B cell (primary cell): ENCODE measurements at regions not wholly inside any gene's neighbourhood (a gene's known extent, or its start where the extent isn't known, plus 50 kb on each side); places are given as distances from the start of the nearest gene placed in this dataset.

ENCODE experiments used
- ATAC-seq: fragments of 200-7000 bp; cut with Tn5 transposase; one replicate; pipeline ENCODE4 v1.10.0; 2021; ENCODE audit warnings: low read depth, mild to moderate bottlenecking, moderate number of reproducible peaks, moderate library complexity
- CTCF ChIA-PET: fragments of 350-600 bp; sonication (Branson Sonifier 250); formaldehyde crosslinking; loops from one replicate; lab custom pipeline; 2021; ENCODE audit warnings: antibody characterized with exemption, inconsistent platforms; lab: Charles Lee
- POLR2A ChIA-PET: fragments of 350-600 bp; sonication (Branson Sonifier 250); formaldehyde crosslinking; loops from one replicate; lab custom pipeline; 2021; ENCODE audit warnings: antibody characterized with exemption; lab: Charles Lee
- DNase-seq: peaks from one replicate; pipeline ENCODE4 v3.0.0; 2013
- H2AFZ ChIP-seq: 2 replicates; pipeline ENCODE4 v1.6.1; 2012; ENCODE audit warnings: mild to moderate bottlenecking, low read depth, low read length; ENCODE audit not compliant: insufficient read depth, poor library complexity, severe bottlenecking
- H3K27ac ChIP-seq, 2 donors: 1 replicate in 1 of 2; 2 replicates in 1 of 2; pipeline ENCODE4 v1.5.1; 2012 to 2013; ENCODE audit warnings: low read length in 2 of 2, mild to moderate bottlenecking in 2 of 2, moderate library complexity in 1 of 2
- H3K27me3 ChIP-seq, 4 experiments: fragments of 200-600 bp in 1 of 4; sonication (generic) in 1 of 4; replicated peaks in 1 of 4; 1 replicate in 2 of 4; 2 replicates in 2 of 4; pipeline versions ENCODE4 v1.6.1 to v1.7.0; 2013 to 2016; ENCODE audit warnings: low read length in 3 of 4, mild to moderate bottlenecking in 2 of 4, mixed read lengths in 1 of 4, moderate library complexity in 1 of 4; ENCODE audit not compliant: insufficient read depth in 4 of 4, control insufficient read depth in 3 of 4; ENCODE audit errors: control extremely low read depth in 1 of 4
- H3K36me3 ChIP-seq, 2 experiments: replicated peaks in 1 of 2; 1 replicate in 1 of 2; 2 replicates in 1 of 2; pipeline versions ENCODE4 v1.6.1 to v1.7.1; 2013; ENCODE audit warnings: low read length in 1 of 2; ENCODE audit not compliant: insufficient read depth in 2 of 2, control insufficient read depth in 1 of 2; ENCODE audit errors: control extremely low read depth in 1 of 2, extremely low read depth in 1 of 2
- H3K4me1 ChIP-seq, 2 donors: fragments of 200-600 bp in 1 of 2; sonication (generic) in 1 of 2; 1 replicate in 1 of 2; 2 replicates in 1 of 2; pipeline versions ENCODE4 v1.5.1 to v1.6.1; 2013 to 2017; ENCODE audit warnings: low read length in 2 of 2; ENCODE audit not compliant: control insufficient read depth in 2 of 2, insufficient read depth in 2 of 2
- H3K4me2 ChIP-seq: replicated peaks from 2 replicates; pipeline ENCODE3; 2012; ENCODE audit warnings: mild to moderate bottlenecking, low read depth, low read length; ENCODE audit not compliant: poor library complexity, severe bottlenecking
- H3K4me3 ChIP-seq, 5 experiments: fragments of 200-600 bp in 1 of 5; sonication (generic) in 1 of 5; 1 replicate in 3 of 5; 2 replicates in 2 of 5; pipeline versions ENCODE4 v1.5.1 to v1.7.0; 2011 to 2016; ENCODE audit warnings: low read length in 4 of 5, mild to moderate bottlenecking in 4 of 5, low read depth in 2 of 5, control low read depth in 1 of 5, moderate library complexity in 1 of 5; ENCODE audit not compliant: insufficient read depth in 1 of 5; ENCODE audit errors: control extremely low read depth in 1 of 5, extremely low read depth in 1 of 5
- H3K79me2 ChIP-seq: fragments of 200-600 bp; sonication (generic); one replicate; pipeline ENCODE4 v1.6.0; 2016; ENCODE audit warnings: low read length; ENCODE audit not compliant: control insufficient read depth, insufficient read depth
- H3K9ac ChIP-seq: fragments of 200-600 bp; sonication (generic); 2 replicates; pipeline ENCODE4 v1.6.1; 2017; ENCODE audit warnings: mild to moderate bottlenecking, low read length, moderate library complexity
- H3K9me3 ChIP-seq, 3 donors: one replicate each; pipeline versions ENCODE4 v1.6.1 to v1.7.1; 2013; ENCODE audit warnings: low read length in 2 of 3; ENCODE audit not compliant: control insufficient read depth in 2 of 3, insufficient read depth in 1 of 3; ENCODE audit errors: control extremely low read depth in 1 of 3
- H4K20me1 ChIP-seq: 2 replicates; pipeline ENCODE4 v1.6.0; 2012; ENCODE audit warnings: mild to moderate bottlenecking, low read length; ENCODE audit not compliant: insufficient read depth, control insufficient read depth, poor library complexity, severe bottlenecking
- H3K27ac Mint-ChIP-seq: one replicate; pipeline ENCODE4 v1.8.0; 2021; ENCODE audit warnings: mixed read lengths
- H3K27me3 Mint-ChIP-seq: one replicate; pipeline ENCODE4 v1.8.0; 2021; ENCODE audit warnings: mixed read lengths
- H3K4me1 Mint-ChIP-seq: one replicate; pipeline ENCODE4 v1.8.0; 2021; ENCODE audit warnings: mixed read lengths
- H3K4me3 Mint-ChIP-seq: one replicate; pipeline ENCODE4 v1.8.0; 2021; ENCODE audit warnings: mixed read lengths
- H3K9me3 Mint-ChIP-seq: one replicate; pipeline ENCODE4 v1.8.0; 2022; ENCODE audit warnings: mixed read lengths; ENCODE audit not compliant: insufficient read depth
- CTCF ChIP-seq: fragments of 200-600 bp; IDR thresholded peaks from one replicate; pipeline ENCODE4 v1.8.0; 2022; ENCODE audit warnings: antibody characterized with exemption, mild to moderate bottlenecking
- EZH2 ChIP-seq: IDR thresholded peaks from 2 replicates; pipeline ENCODE4 v1.6.1; 2012; ENCODE audit warnings: borderline replicate concordance, low read depth, mild to moderate bottlenecking, moderate library complexity, low read length; ENCODE audit not compliant: insufficient read depth, poor library complexity, severe bottlenecking
- WGBS: methylation state at CpG from one replicate; pipeline ENCODE4 v1.1.5; 2013; ENCODE audit warnings: missing lambda C conversion rate; ENCODE audit not compliant: insufficient coverage; 5-methylcytosine and 5-hydroxymethylcytosine counted together
- intact Hi-C: fragments of 100-400 bp; cut with micrococcal nuclease; formaldehyde crosslinking; loops from one replicate; pipeline ENCODE4 v1.10.0; 2022

GRCh38 chr20:16970776-16971175, 222.6 kb downstream of the OTOR start:
- no peaks in the 10 kb centered on the region for H3K27me3 Mint-ChIP-seq
- intact Hi-C loops: no loop called here
- H3K27me3 ChIP-seq: no peaks in the 10 kb centered on the region
- no peaks in the 10 kb centered on the region for H3K36me3 ChIP-seq
- no peak overlapping the region for H2AFZ ChIP-seq
- no peak overlapping the region for H3K27ac Mint-ChIP-seq
- H3K27ac ChIP-seq: no peak overlapping the region
- no peak overlapping the region for H3K4me2 ChIP-seq
- H3K9ac ChIP-seq: no peak overlapping the region
- H3K4me1 ChIP-seq: no peaks in the 10 kb centered on the region
- H3K79me2 ChIP-seq: no peaks in the 10 kb centered on the region
- no CpG with 5 or more reads among the region's 3 CpGs for WGBS
- H3K9me3 ChIP-seq: peaks cover 0 to 16% (median 0%) of the 10 kb centered on the region in 3 donors
- no peaks in the 10 kb centered on the region for H4K20me1 ChIP-seq
- no peak for ATAC-seq
- DNase-seq: no peak
- no peak overlapping the region for H3K4me3 Mint-ChIP-seq
- no peaks in the 10 kb centered on the region for H3K9me3 Mint-ChIP-seq
- no peaks in the 10 kb centered on the region for H3K4me1 Mint-ChIP-seq
- CTCF ChIA-PET: no interaction called here
- TF ChIP-seq CTCF: no peak
- no peak for TF ChIP-seq EZH2
- POLR2A ChIA-PET: no interaction called here
- no peak overlapping the region for H3K4me3 ChIP-seq

- intact Hi-C loops: no loop called here
Observed at GRCh38 chr20:16974080-16974854, 226.1 kb downstream of the OTOR start.

More at GRCh38 chr20:16974080-16974854, 226.1 kb downstream of the OTOR start:
- H2AFZ ChIP-seq: no peak overlapping the region
- no peaks in the 10 kb centered on the region for H3K79me2 ChIP-seq
- no peak for TF ChIP-seq CTCF
- H3K27me3 ChIP-seq: no peaks in the 10 kb centered on the region
- Mint-ChIP-seq H3K27ac (no peak overlapping the region), H3K27me3 (no peaks in the 10 kb centered on the region), H3K4me3 (no peak overlapping the region), H3K9me3 (peaks cover 2% of the 10 kb centered on the region), H3K4me1 (no peaks in the 10 kb centered on the region)
- H3K9me3 ChIP-seq: peaks cover 0 to 20% (median 0%) of the 10 kb centered on the region in 3 donors
- H3K36me3 ChIP-seq: no peaks in the 10 kb centered on the region
- ATAC-seq (no peak), DNase-seq (no peak)
- POLR2A ChIA-PET: no interaction called here
- WGBS: 97% methylated on average over 17 of the region's 20 CpGs
- no peak overlapping the region for H3K4me3 ChIP-seq
- H4K20me1 ChIP-seq: no peaks in the 10 kb centered on the region
- no peak overlapping the region for H3K9ac ChIP-seq
- no peak overlapping the region for H3K4me2 ChIP-seq
- H3K27ac ChIP-seq: no peak overlapping the region
- no peaks in the 10 kb centered on the region for H3K4me1 ChIP-seq
- CTCF ChIA-PET: no interaction called here
